GM21390 (cell line): ENCODE measurements at regions not wholly inside any gene's neighbourhood (a gene's known extent, or its start where the extent isn't known, plus 50 kb on each side); places are given as distances from the start of the nearest gene placed in this dataset.

ENCODE experiments used
- ATAC-seq: cut with Tn5 transposase; IDR thresholded peaks from one replicate; pipeline ENCODE4 v1.9.1; 2021; ENCODE audit not compliant: unreplicated experiment

- no peak for ATAC-seq
Observed at GRCh38 chr17:12365805-12366204, 299.9 kb upstream of the MYOCD start.

DNA sequence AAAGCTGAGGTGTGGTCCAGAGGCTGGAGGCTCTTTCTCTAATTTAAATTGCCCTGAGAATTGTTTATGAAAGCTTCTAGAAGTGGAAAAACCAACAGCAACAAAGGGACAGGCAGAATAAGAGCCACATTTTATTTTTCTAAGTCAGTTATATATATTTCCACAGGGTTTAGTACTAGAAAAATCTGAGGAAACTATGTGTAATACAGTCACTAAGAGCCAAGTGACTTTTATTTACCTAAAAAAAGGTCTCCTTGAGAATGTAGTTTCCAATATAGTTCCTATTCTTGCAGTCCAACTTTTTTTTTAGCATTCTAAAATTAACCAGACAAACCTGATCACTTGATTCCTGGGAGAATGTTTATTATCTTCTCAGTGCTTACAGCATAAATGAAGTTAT, 296.6 kb upstream of the MYOCD start:
- ATAC-seq = no peak

- no peak for ATAC-seq
Observed at GRCh38 chr17:12376276-12376675, 289.4 kb upstream of the MYOCD start.

DNA sequence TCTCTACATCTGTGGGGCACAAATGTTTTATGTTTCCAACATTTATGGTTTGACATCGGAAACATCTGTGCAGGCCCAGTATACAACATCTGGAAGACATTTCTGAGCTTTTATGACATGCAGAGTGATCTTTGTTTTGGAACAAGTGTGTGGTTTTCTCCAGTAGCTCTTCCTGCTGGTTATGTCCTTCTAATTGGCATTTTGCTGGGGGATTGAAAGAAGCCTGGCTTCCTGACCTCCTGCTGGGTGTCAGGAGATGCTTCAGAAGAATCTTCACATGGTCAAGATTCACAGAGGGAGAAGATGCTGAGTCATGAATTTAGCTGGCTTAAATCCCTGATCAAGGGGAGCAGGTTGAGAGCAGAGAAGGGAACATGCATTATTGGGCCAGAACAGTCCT, 279.5 kb upstream of the MYOCD start:
- no peak for ATAC-seq

GRCh38 chr17:12388226-12388625, 277.5 kb upstream of the MYOCD start:
- no peak for ATAC-seq

DNA sequence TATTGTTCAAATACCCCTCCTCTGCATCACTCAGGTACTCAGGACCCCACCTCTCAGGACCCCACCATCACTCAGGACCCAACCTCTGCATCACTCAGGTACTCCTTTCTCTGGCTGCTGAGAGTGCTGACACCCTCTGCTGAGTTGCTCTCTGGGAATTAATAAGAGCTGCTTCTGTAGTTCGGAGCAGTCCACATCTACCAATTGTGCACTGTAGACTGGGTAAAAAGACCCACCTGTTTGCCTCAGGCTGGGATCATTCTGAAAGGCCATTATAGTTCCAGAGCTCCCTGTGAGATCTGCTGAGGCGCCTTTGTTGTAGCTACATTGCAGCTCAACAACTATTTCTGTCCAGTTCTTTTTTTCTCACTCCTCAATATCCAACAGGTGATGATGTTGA, 276.3 kb upstream of the MYOCD start:
- ATAC-seq = no peak

GRCh38 chr17:12390631-12391030, 275.1 kb upstream of the MYOCD start:
- no peak for ATAC-seq

DNA sequence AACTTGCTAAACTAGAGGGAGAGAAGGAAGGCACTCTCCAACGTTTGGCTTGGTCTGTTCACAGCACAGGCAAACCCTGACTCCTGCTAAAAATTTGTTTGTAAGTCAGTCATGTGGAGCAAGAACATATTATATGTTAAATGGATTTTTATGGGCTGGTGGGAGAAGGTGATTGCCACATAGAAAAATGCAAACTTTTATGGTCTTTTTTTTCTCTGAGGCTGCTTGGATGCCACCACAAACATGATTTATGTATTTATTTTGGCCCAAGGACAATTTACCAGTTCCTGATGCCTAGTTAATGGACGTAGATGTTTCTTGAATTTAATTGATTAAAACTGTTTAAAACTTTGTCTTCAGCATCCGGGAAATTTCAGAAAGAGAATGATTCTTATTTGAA, 274.2 kb upstream of the MYOCD start:
- no peak for ATAC-seq

DNA sequence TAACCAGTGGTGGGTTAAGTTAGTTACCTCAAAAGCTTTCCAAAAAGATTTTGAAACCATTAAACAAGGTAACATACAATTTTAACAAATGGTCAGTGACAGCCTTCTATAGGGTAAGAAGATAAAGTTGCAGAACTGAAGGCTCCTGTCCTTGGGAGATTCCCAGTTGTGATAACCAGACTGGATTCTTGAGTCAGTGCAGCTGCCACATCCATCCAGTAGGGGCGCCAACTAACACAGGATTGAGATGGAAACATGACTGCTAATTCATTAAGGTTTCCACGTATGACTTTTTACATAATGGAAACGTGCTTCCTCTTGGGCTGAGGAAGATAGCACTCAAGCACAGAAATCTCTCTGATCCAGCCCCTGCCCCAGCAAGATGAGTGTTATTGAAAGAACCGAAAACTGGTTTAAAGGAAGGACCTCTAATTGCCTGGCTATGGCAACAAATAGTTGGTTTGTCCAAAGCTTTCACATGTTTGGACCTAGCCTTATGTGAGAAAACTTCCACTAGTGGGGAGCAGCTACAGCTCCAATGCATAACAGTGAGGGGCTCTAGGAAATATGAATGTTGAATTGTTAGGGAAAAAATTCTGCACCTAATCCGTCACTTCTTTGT, 269.8 kb upstream of the MYOCD start:
- ATAC-seq = no peak

GRCh38 chr17:12398441-12399051, 267.1 kb upstream of the MYOCD start:
- no peak for ATAC-seq

- no peak for ATAC-seq
Observed at GRCh38 chr17:12402963-12403622, 262.6 kb upstream of the MYOCD start.

- no peak for ATAC-seq
Observed at GRCh38 chr17:12403881-12404398, 261.8 kb upstream of the MYOCD start.

- no peak for ATAC-seq
Observed at GRCh38 chr17:12406623-12407215, 259.0 kb upstream of the MYOCD start.

GRCh38 chr17:12407495-12408252, 258.0 kb upstream of the MYOCD start:
- no peak for ATAC-seq

GRCh38 chr17:12409082-12409481, 256.6 kb upstream of the MYOCD start:
- ATAC-seq = no peak

- no peak for ATAC-seq
Observed at GRCh38 chr17:12410717-12411116, 255.0 kb upstream of the MYOCD start.

GRCh38 chr17:12415031-12415430, 250.7 kb upstream of the MYOCD start:
- ATAC-seq = no peak

GRCh38 chr17:12421077-12421476, 244.6 kb upstream of the MYOCD start:
- no peak for ATAC-seq

DNA sequence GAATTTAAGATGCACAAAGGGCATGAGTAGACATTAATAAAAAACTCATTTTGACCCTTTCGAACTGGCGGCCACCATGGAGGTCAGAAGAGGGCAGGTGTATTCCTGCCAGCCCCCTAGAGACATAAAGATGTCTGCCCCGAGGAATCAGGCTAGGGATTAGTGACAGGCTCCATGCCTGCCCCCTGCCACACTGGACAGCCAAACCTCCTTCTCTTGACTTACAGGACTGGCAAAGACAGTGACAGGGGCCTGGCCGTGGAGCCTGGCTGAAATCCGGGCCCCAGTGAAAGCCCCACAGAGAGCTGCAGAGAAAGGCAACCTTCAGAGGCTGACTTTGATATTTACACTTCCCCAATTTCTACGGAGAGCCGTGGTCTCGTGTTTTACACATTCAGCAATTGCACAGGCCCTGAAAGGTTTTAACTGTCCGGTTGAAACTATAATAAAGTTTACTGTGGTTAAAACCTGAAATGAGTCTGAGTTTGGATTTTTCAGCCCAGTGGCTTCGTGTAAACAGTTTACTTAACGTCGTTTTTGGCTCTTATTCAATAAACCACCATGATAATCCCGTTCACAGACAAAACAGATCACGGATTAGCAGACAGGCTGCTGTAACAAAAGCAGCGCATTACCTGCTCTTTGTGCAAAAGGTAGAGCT, 243.9 kb upstream of the MYOCD start:
- peak; percentile 90 for ATAC-seq

DNA sequence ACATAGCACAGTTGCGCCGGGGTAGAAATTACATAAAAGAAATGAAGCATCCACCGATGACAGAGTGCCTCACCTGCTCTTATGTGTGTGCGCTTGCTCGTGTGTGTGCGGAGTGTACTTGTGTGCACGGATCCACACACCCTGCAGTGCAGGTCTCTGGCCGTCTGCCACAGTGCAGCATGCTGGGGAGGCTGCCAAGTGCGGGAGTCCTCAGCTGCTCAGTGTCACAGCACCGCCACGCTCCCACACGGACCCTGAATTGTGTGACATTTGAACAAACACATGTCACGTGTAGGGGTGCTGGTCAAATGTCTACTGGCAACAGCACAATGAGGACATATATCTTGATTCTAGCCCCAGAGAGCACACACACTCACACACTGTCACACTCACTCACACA, 243.0 kb upstream of the MYOCD start:
- no peak for ATAC-seq

GRCh38 chr17:12423337-12423736, 242.4 kb upstream of the MYOCD start:
- no peak for ATAC-seq
